ENCODE measurements at regions not wholly inside any gene's neighbourhood (a gene's known extent, or its start where the extent isn't known, plus 50 kb on each side); places are given as distances from the start of the nearest gene placed in this dataset.

DNA sequence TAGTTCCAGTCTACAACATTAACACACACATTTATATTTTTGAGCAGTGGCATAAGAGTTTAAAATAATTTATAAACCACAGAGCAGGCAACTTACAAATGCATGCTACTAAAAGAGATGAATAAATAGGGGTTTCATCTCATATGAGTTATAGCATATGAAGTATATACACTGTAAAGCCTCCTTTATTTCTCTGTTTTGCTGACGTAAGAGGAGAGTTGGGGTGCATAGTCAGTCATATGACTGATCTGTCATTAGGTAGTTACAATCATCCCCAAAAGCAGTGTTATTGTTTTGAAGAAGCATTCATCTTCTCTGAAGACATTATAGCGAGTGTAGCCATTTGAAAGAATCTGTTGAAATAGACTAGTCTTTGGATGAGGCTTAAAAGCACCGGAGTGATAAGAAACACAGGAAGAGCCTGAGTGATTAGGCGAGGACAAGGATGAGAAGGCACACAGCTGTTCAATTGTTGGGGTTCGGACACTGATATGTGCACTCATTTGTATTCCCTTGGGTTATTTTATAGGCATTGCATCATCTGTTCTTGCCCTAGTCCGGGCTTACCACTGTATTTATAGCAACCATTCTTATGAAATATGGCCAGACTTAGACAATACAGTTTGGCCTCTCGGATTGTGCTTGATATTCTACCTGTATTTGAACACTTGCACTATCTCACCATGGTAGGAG, 325.7 kb downstream of the SAMD5 start:
- TF ChIP-seq, protein P1, sequence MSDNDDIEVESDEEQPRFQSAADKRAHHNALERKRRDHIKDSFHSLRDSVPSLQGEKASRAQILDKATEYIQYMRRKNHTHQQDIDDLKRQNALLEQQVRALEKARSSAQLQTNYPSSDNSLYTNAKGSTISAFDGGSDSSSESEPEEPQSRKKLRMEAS (IDR thresholded peaks at IDR 0.05; ENCODE audit: low read depth, low read length) = no peak
- no peak for TF ChIP-seq MYC (IDR thresholded peaks at IDR 0.05; ENCODE audit: low read depth, low read length)
- no peak for TF ChIP-seq POLR2A (IDR thresholded peaks at IDR 0.05; ENCODE audit: extremely low read depth, insufficient read length)
- TF ChIP-seq, protein P2, sequence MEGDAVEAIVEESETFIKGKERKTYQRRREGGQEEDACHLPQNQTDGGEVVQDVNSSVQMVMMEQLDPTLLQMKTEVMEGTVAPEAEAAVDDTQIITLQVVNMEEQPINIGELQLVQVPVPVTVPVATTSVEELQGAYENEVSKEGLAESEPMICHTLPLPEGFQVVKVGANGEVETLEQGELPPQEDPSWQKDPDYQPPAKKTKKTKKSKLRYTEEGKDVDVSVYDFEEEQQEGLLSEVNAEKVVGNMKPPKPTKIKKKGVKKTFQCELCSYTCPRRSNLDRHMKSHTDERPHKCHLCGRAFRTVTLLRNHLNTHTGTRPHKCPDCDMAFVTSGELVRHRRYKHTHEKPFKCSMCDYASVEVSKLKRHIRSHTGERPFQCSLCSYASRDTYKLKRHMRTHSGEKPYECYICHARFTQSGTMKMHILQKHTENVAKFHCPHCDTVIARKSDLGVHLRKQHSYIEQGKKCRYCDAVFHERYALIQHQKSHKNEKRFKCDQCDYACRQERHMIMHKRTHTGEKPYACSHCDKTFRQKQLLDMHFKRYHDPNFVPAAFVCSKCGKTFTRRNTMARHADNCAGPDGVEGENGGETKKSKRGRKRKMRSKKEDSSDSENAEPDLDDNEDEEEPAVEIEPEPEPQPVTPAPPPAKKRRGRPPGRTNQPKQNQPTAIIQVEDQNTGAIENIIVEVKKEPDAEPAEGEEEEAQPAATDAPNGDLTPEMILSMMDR (IDR thresholded peaks at IDR 0.05; ENCODE audit: low read depth, low read length) = no peak
- peak; percentile 55 for DNase-seq (ENCODE audit: low read depth)
- no peak overlapping the region for H3K4me3 ChIP-seq (ENCODE audit: low read depth, low read length)

DNA sequence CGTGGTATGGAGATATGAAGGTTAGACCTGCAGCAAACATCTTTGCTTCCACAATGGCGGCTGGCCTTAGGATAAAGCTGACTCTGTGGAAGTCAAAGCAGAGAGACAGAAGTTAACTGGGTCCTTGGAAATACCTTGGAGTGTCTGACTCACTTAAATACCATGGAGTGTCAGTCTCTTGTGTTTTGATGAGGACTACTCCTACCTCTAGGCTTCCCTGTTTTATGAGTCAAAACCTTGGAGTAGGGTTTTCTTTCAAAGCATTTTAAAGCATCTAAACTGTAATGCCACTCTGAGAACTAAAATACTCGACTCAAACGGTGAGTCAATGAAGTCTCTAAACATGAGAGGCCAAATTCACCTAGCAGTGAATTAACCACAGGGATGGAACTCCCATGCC, 329.1 kb downstream of the SAMD5 start:
- TF ChIP-seq MYC (IDR thresholded peaks at IDR 0.05; ENCODE audit: low read depth, low read length) (no peak), POLR2A (IDR thresholded peaks at IDR 0.05; ENCODE audit: extremely low read depth, insufficient read length) (no peak)
- TF ChIP-seq, protein P1 (IDR thresholded peaks at IDR 0.05; ENCODE audit: low read depth, low read length) = no peak
- TF ChIP-seq, protein P2 (IDR thresholded peaks at IDR 0.05; ENCODE audit: low read depth, low read length) = no peak
- DNase-seq (ENCODE audit: low read depth) = no peak
- no peak overlapping the region for H3K4me3 ChIP-seq (ENCODE audit: low read depth, low read length)

DNA sequence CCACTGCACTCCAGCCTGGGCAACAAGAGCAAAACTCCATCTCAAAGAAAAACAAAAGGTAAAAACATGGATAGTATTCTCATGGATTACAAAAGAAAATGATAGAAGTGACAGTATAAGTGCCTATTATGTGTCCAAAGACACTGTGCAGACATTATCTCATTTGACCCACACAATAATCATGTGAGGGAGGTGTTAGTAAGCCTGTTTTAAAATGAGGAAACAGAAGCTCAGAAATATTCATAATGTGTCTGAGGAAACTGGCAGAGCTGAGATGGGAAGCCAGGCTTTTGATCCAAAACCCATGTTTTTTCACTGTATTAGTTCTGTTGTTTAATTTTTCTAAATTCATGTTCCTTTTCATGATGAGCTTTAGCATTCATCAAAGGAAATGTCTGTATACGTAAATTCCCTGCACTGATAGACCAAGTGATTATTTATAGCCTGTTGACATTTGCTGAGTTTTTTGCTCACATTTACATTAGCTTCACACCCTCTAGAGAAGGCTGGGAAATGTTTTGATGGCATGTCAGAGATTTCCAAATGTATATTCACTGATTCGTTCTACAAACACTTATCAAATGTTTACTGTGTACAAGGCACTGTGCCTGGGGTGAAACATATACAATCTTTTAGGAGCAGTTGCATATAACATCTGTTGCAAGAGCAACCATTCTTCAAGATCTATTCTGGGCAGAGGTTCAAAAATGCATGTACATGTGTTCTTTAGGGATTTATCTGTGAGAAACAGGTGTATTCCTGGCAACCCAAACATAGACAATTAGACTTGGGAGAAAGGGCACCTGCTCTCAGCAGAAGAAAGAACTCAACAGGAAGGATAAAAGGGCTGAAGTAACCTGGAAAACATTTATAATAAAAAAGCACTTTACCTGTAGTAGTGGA, 331.5 kb downstream of the SAMD5 start:
- no peak for TF ChIP-seq MYC (IDR thresholded peaks at IDR 0.05; ENCODE audit: low read depth, low read length)
- TF ChIP-seq, protein P1 (IDR thresholded peaks at IDR 0.05; ENCODE audit: low read depth, low read length) = no peak
- no peak for TF ChIP-seq POLR2A (IDR thresholded peaks at IDR 0.05; ENCODE audit: extremely low read depth, insufficient read length)
- TF ChIP-seq, protein P2 (IDR thresholded peaks at IDR 0.05; ENCODE audit: low read depth, low read length) = no peak

DNA sequence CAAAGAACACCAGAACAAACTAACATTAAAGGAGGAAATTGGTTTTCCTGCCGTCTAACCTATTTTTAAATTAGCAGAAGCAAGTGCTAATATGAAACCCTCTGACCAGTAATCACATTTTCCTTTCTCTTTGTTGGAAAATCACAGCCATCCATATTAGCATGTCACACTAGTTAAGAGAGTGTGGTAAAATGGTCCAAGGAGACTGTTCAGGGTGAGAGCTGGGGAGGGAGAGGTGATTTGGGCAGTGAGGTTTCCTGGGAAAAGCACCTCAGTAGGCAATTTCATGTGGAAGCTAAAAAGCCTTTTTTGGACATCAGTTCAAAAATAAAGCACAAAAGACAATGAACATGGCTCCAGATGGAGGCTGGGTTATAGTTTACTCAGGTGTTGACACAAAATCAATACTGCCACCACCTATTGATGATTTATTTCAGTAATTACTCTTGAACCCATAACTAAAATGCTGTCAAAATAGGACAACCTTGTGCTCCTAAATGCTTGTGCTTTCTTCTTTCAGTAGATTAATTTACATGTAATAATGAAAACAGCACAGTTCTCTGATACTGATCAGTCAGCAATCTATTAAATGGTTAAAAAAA, 333.2 kb downstream of the SAMD5 start:
- DNase-seq (ENCODE audit: low read depth) = no peak
- no peak overlapping the region for H3K4me3 ChIP-seq (ENCODE audit: low read depth, low read length)
- no peak for TF ChIP-seq MYC (IDR thresholded peaks at IDR 0.05; ENCODE audit: low read depth, low read length)
- no peak for TF ChIP-seq POLR2A (IDR thresholded peaks at IDR 0.05; ENCODE audit: extremely low read depth, insufficient read length)
- TF ChIP-seq, protein P2 (IDR thresholded peaks at IDR 0.05; ENCODE audit: low read depth, low read length) = no peak
- TF ChIP-seq, protein P1 (IDR thresholded peaks at IDR 0.05; ENCODE audit: low read depth, low read length) = no peak

More for the DNA sequence above, 331.5 kb downstream of the SAMD5 start:
- H3K4me3 ChIP-seq (ENCODE audit: low read depth, low read length) = no peak overlapping the region
- DNase-seq (ENCODE audit: low read depth) = no peak

DNA sequence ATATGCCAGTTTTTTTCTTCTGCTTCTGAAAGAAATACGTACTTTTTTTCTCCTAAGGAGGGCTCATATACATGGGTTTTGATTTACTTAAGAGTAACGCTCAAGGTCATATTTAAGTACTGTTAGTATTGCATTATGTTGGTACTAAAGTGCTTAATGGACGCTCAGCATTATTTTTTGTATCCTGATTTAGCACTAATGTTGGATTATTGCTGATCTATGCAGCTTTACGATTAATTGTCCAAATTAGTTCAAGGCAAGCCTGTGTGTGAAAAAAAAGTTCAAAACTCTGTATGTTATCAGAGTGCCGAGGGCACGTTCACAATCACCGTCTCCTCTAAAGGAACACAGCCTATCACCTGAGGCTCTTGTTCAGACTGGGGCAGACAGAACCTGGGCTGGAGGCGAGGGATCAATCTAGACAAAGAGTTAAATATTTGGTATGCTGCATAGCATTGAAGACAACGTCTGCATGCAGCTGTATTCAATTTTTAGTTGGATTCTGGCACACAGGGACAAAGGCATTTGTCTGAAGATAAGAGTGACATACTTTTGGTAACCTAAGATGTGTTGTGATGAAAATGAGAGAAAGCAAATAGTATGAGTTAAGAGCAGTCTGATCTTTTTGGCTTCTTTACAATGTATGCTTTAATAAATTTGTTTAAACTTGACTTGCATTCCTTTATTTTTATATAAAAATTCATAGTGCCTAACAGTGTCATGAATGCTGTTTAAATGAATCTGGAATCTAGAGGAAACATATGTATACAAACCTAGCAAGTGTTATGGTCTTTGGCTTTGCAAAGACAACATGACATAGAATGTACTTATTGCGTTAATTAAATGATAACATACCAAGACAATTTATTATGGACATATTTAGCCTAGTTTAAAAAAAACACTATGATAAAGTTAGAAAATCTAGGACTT, 341.2 kb downstream of the SAMD5 start:
- DNase-seq (ENCODE audit: low read depth) = no peak
- no peak overlapping the region for H3K4me3 ChIP-seq (ENCODE audit: low read depth, low read length)
- TF ChIP-seq, protein P1 (IDR thresholded peaks at IDR 0.05; ENCODE audit: low read depth, low read length) = no peak
- TF ChIP-seq MYC (IDR thresholded peaks at IDR 0.05; ENCODE audit: low read depth, low read length) = no peak
- TF ChIP-seq POLR2A (IDR thresholded peaks at IDR 0.05; ENCODE audit: extremely low read depth, insufficient read length) = no peak
- TF ChIP-seq, protein P2 (IDR thresholded peaks at IDR 0.05; ENCODE audit: low read depth, low read length) = no peak
